GM13977 (cell line): ENCODE measurements at regions not wholly inside any gene's neighbourhood (a gene's known extent, or its start where the extent isn't known, plus 50 kb on each side); places are given as distances from the start of the nearest gene placed in this dataset.

ENCODE experiments used
- DNase-seq: peaks from one replicate; pipeline ENCODE4 v3.0.0; 2012; ENCODE audit warnings: low spot score
- in situ Hi-C: fragments of 300-500 bp; cut with MboI; formaldehyde crosslinking; loops from one replicate; pipeline ENCODE4 v1.12.0; 2022; ENCODE audit warnings: low sequenced_read_pairs, low pct_unique_long_range_greater_than_20kb, mixed read lengths, inconsistent platforms; ENCODE audit not compliant: unreplicated experiment
- TF ChIP-seq, protein P1 (sequence below): IDR thresholded peaks from 2 replicates; pipeline ENCODE4 v1.5.1; 2012; ENCODE audit warnings: mild to moderate bottlenecking, control low read depth; ENCODE audit not compliant: insufficient read depth; ENCODE audit errors: extremely low read depth, missing control alignments

DNA sequence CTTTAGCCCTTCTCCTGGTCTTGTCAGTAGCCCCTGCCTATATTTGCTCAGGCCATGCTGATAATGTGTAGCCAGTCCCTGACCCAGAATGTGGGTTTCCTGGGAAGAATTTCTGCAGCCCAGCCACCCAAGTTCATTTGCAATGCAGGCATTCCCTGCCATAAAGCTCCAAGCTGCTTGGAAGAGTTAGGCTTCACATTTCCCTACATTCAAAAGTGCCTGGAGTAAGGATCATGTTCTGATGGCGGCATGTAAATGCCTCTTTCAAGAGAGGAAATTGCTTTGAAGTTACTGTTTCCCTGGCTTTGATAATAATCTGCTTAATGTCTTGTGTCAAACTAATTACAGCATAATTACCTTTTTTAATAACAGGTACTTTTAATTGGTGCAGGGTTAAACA lies 266.1 kb downstream of the MIAT start:
- in situ Hi-C loops: no loop called here
- no peak for DNase-seq
- TF ChIP-seq, protein P1, sequence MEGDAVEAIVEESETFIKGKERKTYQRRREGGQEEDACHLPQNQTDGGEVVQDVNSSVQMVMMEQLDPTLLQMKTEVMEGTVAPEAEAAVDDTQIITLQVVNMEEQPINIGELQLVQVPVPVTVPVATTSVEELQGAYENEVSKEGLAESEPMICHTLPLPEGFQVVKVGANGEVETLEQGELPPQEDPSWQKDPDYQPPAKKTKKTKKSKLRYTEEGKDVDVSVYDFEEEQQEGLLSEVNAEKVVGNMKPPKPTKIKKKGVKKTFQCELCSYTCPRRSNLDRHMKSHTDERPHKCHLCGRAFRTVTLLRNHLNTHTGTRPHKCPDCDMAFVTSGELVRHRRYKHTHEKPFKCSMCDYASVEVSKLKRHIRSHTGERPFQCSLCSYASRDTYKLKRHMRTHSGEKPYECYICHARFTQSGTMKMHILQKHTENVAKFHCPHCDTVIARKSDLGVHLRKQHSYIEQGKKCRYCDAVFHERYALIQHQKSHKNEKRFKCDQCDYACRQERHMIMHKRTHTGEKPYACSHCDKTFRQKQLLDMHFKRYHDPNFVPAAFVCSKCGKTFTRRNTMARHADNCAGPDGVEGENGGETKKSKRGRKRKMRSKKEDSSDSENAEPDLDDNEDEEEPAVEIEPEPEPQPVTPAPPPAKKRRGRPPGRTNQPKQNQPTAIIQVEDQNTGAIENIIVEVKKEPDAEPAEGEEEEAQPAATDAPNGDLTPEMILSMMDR: no peak

DNA sequence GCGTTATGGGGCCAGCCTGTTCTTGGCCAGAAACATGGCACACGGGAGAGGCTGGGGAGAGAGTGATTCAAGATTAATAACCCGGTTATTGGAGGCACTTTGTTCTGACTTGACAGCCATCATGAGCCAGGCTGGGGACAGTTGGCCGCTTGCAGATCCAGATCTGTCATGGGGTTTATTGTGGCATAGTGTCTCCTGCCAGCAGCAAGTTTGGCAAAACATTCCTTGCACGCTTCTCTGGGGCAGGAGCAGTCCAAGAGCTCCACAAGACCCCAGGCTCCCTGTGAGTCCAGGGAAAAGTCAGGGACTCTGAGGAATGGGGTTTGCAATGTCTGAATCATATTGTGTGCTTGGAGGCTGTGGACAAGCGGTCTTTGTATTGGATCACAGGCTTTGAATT lies 270.4 kb downstream of the MIAT start:
- in situ Hi-C loops: no loop called here
- DNase-seq: no peak
- TF ChIP-seq, protein P1: no peak

DNA sequence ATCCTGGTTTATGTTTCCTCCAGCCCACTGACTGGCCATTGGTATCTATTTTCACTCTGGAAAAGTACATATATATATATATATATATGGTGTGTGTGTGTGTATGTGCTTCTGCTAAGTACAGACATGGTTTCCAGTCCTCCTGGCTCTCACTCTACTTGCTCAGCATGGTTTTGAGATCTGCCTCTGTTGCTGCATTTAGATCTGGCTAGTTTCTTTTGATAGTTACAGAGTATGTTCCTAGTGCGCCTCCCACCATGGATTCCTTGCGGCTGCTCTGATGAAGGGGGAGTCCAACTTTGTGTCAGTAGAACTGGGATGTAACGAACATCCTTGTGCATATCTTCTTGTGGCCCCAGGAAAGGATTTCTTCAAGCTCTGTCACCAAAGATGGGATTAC lies 274.1 kb downstream of the MIAT start:
- TF ChIP-seq, protein P1: no peak
- DNase-seq: no peak
- in situ Hi-C loops: no loop called here

DNA sequence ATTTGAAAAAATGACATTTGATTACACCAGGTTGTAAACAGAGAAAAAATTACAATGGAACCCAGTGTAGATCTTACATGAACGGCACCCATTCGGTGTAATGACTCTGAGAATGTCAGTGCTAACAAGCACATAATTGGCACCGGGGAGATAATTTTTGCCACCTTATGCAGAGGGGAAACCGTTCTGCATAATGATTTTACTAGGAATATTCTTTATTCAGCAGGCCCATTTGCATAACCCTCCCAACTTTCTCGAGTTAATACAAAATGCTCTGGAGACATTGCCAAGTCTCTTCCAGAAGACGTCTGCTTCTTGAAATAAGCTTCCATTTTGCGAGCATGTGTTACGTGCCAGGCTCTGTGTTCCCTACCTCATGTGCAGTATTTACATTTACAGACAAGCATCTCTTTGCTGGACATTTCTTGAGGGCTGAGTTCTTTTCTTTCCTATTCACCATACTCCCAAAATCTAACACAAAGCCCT lies 275.8 kb downstream of the MIAT start:
- TF ChIP-seq, protein P1: no peak
- no peak for DNase-seq
- in situ Hi-C loops: no loop called here

DNA sequence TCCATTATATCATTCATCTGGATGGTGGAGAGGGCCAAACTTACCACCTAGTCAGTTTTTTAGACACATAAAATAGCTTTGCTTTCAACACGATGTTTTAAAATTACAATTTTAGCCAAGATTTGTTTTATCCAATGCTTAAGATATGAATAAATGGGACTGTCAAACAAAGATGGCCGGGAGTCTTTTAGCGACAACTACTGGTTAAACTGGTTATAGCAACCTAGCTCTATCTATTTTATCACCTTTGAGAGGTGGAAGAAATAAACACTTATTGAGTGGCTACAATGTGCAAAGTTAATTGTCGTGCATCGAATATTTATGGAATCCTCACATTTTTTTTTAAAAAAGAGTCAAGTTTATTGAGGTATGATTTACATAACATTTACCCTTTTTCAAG lies 279.8 kb downstream of the MIAT start:
- in situ Hi-C loops: no loop called here
- TF ChIP-seq, protein P1: no peak
- DNase-seq: no peak

DNA sequence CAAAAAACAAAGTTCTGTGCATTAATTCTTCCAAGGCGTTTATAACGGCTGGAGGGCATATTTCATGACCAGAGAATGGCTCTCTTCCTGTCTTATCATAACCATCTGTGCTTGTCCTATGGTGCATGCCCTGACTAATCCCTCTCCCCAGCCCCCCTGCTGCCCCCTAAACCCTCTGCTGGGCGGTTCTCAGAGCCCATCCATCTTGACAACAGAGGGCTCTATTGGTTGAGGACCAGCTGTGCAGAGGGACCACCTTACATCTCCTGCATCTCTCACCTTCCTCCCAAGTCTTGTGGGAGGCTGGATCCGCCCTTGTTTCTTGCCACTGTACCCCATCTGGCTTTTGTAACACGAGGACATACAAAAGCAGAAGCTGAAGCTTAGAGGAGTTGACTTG lies 282.1 kb downstream of the MIAT start:
- TF ChIP-seq, protein P1: no peak
- DNase-seq: no peak

More for the DNA sequence above, 282.1 kb downstream of the MIAT start:
- in situ Hi-C loops: no loop called here
